ENCODE measurements at regions not wholly inside any gene's neighbourhood (a gene's known extent, or its start where the extent isn't known, plus 50 kb on each side); places are given as distances from the start of the nearest gene placed in this dataset.

DNA sequence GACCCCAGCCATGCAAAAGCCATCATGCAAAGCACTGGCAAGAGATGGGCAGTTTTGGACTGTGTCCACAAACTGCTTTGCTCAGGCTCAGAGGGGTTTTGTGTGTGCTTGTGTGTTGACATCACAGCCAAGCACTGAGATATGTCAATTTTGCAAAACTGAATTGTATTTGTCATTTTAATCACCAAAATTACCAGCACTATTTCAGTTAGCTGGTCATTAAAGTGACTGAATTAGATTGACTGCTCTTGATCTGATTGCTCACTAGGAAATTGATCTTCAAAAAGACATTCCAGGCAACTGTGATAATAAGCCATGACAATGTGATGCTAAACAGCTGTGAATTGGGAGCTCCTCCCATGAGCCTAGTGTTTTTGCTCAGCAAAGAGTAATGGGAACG is 337.3 kb upstream of the GNPDA2 start:
- Histone ChIP-seq H3K4me3 (ENCODE audit: low read length) (no peak overlapping the region), H2AFZ (ENCODE audit: low read depth, low read length) (no peak overlapping the region), H3K4me2 (ENCODE audit: low read length) (no peak overlapping the region), H3K79me2 (replicated peaks; ENCODE audit: insufficient read depth, low read length) (no peaks in the 10 kb centered on the region), H3K27ac (ENCODE audit: low read length) (no peak overlapping the region), H3F3A (ENCODE audit: insufficient read depth, low read length, poor library complexity, severe bottlenecking) (no peaks in the 10 kb centered on the region), H3K36me3 (ENCODE audit: insufficient read depth, low read length) (no peaks in the 10 kb centered on the region), H3K9me3 (ENCODE audit: low read length) (no peaks in the 10 kb centered on the region), H3K9ac (ENCODE audit: low read length) (no peak overlapping the region), H4K20me1 (ENCODE audit: insufficient read depth) (no peaks in the 10 kb centered on the region), H3K27me3 (ENCODE audit: insufficient read depth, low read depth, low read length) (no peaks in the 10 kb centered on the region), H3K9me2 (ENCODE audit: insufficient read depth, low read length) (no peaks in the 10 kb centered on the region)
- TF ChIP-seq POLR2AphosphoS5 (IDR thresholded peaks at IDR 0.05), result peak; percentile 71
- no peak for TF ChIP-seq RAD21 (conservative IDR thresholded peaks at IDR 0.05)
- TF ChIP-seq EP300 (conservative IDR thresholded peaks at IDR 0.05; ENCODE audit: poor library complexity, severe bottlenecking), result peak; percentile 76

DNA sequence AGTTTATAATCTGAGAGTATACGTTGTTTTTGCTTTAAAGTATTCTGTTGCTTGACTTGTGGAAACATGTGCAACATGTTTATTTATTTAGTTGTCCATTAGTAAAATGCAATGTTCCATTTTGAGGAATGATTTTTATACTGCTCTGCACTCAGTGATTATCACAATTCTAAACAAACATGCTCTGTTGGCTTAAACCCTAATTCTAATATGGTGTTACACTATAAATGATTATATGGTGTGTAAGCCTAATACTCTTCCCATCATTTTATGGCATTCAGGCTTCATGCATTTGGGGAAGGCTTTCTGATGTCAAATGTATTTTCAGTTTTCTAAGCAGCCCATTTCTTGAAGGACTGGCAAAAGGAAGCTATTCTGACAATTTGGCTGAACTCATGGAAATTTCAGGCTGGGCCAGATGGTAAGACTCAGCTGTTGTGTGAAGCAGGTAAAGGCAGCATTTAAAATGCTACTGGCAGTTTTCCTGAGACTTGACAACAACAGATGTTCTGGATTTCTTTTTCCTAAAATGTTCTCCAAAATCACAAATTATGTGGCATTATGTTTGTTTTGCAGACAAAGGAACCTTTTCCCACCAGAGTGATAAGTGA is 336.7 kb upstream of the GNPDA2 start:
- Histone ChIP-seq H3K27me3 (ENCODE audit: insufficient read depth, low read depth, low read length) (no peaks in the 10 kb centered on the region), H2AFZ (ENCODE audit: low read depth, low read length) (no peak overlapping the region), H4K20me1 (ENCODE audit: insufficient read depth) (no peaks in the 10 kb centered on the region), H3K9me3 (ENCODE audit: low read length) (no peaks in the 10 kb centered on the region), H3K4me2 (ENCODE audit: low read length) (no peak overlapping the region), H3K79me2 (replicated peaks; ENCODE audit: insufficient read depth, low read length) (no peaks in the 10 kb centered on the region), H3K9me2 (ENCODE audit: insufficient read depth, low read length) (no peaks in the 10 kb centered on the region), H3K4me3 (ENCODE audit: low read length) (no peak overlapping the region), H3K9ac (ENCODE audit: low read length) (no peak overlapping the region), H3K27ac (ENCODE audit: low read length) (no peak overlapping the region), H3K36me3 (ENCODE audit: insufficient read depth, low read length) (no peaks in the 10 kb centered on the region), H3F3A (ENCODE audit: insufficient read depth, low read length, poor library complexity, severe bottlenecking) (no peaks in the 10 kb centered on the region)
- TF ChIP-seq, protein P1, sequence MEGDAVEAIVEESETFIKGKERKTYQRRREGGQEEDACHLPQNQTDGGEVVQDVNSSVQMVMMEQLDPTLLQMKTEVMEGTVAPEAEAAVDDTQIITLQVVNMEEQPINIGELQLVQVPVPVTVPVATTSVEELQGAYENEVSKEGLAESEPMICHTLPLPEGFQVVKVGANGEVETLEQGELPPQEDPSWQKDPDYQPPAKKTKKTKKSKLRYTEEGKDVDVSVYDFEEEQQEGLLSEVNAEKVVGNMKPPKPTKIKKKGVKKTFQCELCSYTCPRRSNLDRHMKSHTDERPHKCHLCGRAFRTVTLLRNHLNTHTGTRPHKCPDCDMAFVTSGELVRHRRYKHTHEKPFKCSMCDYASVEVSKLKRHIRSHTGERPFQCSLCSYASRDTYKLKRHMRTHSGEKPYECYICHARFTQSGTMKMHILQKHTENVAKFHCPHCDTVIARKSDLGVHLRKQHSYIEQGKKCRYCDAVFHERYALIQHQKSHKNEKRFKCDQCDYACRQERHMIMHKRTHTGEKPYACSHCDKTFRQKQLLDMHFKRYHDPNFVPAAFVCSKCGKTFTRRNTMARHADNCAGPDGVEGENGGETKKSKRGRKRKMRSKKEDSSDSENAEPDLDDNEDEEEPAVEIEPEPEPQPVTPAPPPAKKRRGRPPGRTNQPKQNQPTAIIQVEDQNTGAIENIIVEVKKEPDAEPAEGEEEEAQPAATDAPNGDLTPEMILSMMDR (IDR thresholded peaks at IDR 0.05; ENCODE audit: poor library complexity, severe bottlenecking), result no peak
- TF ChIP-seq MXI1 (conservative IDR thresholded peaks at IDR 0.05; ENCODE audit: poor library complexity, severe bottlenecking) (no peak), EP300 (conservative IDR thresholded peaks at IDR 0.05; ENCODE audit: poor library complexity, severe bottlenecking) (no peak), POLR2AphosphoS5 (IDR thresholded peaks at IDR 0.05) (no peak), EZH2 (IDR thresholded peaks at IDR 0.05; ENCODE audit: borderline replicate concordance, insufficient read depth, low read length, poor library complexity, severe bottlenecking) (no peak), RAD21 (conservative IDR thresholded peaks at IDR 0.05) (no peak), TAF1 (IDR thresholded peaks at IDR 0.05; ENCODE audit: low read depth) (no peak), SMC3 (conservative IDR thresholded peaks at IDR 0.05; ENCODE audit: poor library complexity) (no peak)
- TF ChIP-seq, protein P2, sequence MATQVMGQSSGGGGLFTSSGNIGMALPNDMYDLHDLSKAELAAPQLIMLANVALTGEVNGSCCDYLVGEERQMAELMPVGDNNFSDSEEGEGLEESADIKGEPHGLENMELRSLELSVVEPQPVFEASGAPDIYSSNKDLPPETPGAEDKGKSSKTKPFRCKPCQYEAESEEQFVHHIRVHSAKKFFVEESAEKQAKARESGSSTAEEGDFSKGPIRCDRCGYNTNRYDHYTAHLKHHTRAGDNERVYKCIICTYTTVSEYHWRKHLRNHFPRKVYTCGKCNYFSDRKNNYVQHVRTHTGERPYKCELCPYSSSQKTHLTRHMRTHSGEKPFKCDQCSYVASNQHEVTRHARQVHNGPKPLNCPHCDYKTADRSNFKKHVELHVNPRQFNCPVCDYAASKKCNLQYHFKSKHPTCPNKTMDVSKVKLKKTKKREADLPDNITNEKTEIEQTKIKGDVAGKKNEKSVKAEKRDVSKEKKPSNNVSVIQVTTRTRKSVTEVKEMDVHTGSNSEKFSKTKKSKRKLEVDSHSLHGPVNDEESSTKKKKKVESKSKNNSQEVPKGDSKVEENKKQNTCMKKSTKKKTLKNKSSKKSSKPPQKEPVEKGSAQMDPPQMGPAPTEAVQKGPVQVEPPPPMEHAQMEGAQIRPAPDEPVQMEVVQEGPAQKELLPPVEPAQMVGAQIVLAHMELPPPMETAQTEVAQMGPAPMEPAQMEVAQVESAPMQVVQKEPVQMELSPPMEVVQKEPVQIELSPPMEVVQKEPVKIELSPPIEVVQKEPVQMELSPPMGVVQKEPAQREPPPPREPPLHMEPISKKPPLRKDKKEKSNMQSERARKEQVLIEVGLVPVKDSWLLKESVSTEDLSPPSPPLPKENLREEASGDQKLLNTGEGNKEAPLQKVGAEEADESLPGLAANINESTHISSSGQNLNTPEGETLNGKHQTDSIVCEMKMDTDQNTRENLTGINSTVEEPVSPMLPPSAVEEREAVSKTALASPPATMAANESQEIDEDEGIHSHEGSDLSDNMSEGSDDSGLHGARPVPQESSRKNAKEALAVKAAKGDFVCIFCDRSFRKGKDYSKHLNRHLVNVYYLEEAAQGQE (IDR thresholded peaks at IDR 0.05; ENCODE audit: borderline replicate concordance), result no peak
